ENCODE measurements at regions not wholly inside any gene's neighbourhood (a gene's known extent, or its start where the extent isn't known, plus 50 kb on each side); places are given as distances from the start of the nearest gene placed in this dataset.

GRCh38 chr12:14261861-14262260 is 103.6 kb upstream of the ATF7IP start:
- Histone ChIP-seq H3K36me3 (ENCODE audit: insufficient read depth, low read length, poor library complexity, severe bottlenecking) (no peaks in the 10 kb centered on the region), H3K4me3 (ENCODE audit: low read depth, low read length, poor library complexity, severe bottlenecking) (no peak overlapping the region), H3K4me1 (ENCODE audit: insufficient read depth, low read length, poor library complexity, severe bottlenecking) (peaks cover 40% of the 10 kb centered on the region), H3K27me3 (replicated peaks; ENCODE audit: insufficient read depth, low read depth, low read length, poor library complexity) (no peaks in the 10 kb centered on the region), H3K9me3 (ENCODE audit: low read depth, low read length, poor library complexity, severe bottlenecking) (peaks cover 15% of the 10 kb centered on the region), H3K27ac (ENCODE audit: low read depth, low read length, poor library complexity, severe bottlenecking) (peak overlapping the region; percentile 34)
- POLR2A ChIA-PET (ENCODE audit: low non-redundant PET), result no interaction called here
- DNase-seq (ENCODE audit: low spot score), result no peak
- intact Hi-C loops (cut with micrococcal nuclease; ENCODE audit: unreplicated experiment), result no loop called here
- BruUV-seq (replicated peaks), result no TSS peak
- CTCF ChIA-PET, result no interaction called here
- no peak for TF ChIP-seq EZH2 (IDR thresholded peaks at IDR 0.05; ENCODE audit: borderline replicate concordance, low read depth, low read length, poor library complexity, severe bottlenecking)
- TF ChIP-seq CTCF (conservative IDR thresholded peaks at IDR 0.05; ENCODE audit: low read depth, low read length), result no peak

DNA sequence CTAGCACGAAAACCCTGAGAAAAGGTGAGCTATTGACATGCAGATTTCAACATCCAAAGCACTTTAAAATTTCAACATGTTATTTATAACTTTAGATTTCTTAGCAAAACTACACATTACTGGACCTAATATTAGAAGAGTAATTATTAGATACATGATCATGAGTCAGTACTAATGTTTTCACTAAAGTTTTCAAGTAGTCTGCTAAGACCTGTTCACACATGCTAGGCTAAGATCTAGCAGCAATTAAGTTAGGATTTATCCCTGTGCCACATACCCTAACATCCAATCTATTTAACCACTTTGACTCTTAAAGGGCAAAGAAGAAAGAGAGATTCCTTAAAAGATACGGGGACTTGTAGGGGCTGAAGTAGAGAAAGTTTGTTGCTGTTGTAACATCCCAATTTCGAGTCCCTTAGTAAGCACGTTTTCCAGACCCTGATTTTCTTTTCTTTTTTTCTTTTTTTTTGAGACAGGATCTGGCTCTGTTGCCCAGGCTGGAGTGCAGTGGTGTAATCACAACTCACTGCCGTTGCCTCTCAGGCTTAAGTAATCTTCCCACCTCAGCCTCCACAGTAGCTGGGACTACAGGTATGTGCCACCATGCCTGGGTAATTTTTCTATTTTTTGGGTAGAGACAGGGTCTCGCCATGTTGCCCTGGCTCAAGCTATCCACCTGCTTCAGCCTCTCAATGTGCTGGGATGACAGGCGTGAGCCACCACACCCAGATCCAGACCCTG is 102.5 kb upstream of the ATF7IP start:
- Histone ChIP-seq H3K27ac (ENCODE audit: low read depth, low read length, poor library complexity, severe bottlenecking) (no peak overlapping the region), H3K36me3 (ENCODE audit: insufficient read depth, low read length, poor library complexity, severe bottlenecking) (no peaks in the 10 kb centered on the region), H3K4me3 (ENCODE audit: low read depth, low read length, poor library complexity, severe bottlenecking) (no peak overlapping the region), H3K27me3 (replicated peaks; ENCODE audit: insufficient read depth, low read depth, low read length, poor library complexity) (no peaks in the 10 kb centered on the region), H3K9me3 (ENCODE audit: low read depth, low read length, poor library complexity, severe bottlenecking) (peaks cover 15% of the 10 kb centered on the region), H3K4me1 (ENCODE audit: insufficient read depth, low read length, poor library complexity, severe bottlenecking) (peaks cover 42% of the 10 kb centered on the region)
- ChIA-PET POLR2A (ENCODE audit: low non-redundant PET) (no interaction called here), CTCF (no interaction called here)
- intact Hi-C loops (cut with micrococcal nuclease; ENCODE audit: unreplicated experiment), result no loop called here
- no TSS peak for BruUV-seq (replicated peaks)
- no peak for DNase-seq (ENCODE audit: low spot score)
- TF ChIP-seq EZH2 (IDR thresholded peaks at IDR 0.05; ENCODE audit: borderline replicate concordance, low read depth, low read length, poor library complexity, severe bottlenecking) (no peak), CTCF (conservative IDR thresholded peaks at IDR 0.05; ENCODE audit: low read depth, low read length) (no peak)

DNA sequence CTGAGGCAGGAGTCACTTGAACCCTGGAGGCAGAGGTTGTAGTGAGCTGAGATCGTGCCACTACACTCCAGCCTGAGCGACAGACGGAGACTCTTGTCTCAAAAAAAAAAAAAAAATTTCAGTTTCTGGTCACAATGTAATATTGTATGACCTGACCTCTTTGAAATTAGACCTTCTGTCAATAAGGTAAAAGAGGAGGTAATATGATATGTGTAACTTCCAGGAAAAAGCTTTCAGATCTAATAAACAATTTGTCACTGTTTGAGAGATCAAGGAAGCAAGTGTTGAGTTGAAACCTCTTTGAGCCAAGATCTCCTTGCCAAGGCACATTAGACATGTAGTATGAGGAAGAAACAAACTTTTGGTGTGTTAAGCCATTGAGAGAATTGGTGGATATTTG is 101.7 kb upstream of the ATF7IP start:
- ChIA-PET CTCF (no interaction called here), POLR2A (ENCODE audit: low non-redundant PET) (no interaction called here)
- no TSS peak for BruUV-seq (replicated peaks)
- Histone ChIP-seq H3K36me3 (ENCODE audit: insufficient read depth, low read length, poor library complexity, severe bottlenecking) (no peaks in the 10 kb centered on the region), H3K4me1 (ENCODE audit: insufficient read depth, low read length, poor library complexity, severe bottlenecking) (peaks cover 35% of the 10 kb centered on the region), H3K4me3 (ENCODE audit: low read depth, low read length, poor library complexity, severe bottlenecking) (no peak overlapping the region), H3K9me3 (ENCODE audit: low read depth, low read length, poor library complexity, severe bottlenecking) (peaks cover 13% of the 10 kb centered on the region), H3K27ac (ENCODE audit: low read depth, low read length, poor library complexity, severe bottlenecking) (no peak overlapping the region), H3K27me3 (replicated peaks; ENCODE audit: insufficient read depth, low read depth, low read length, poor library complexity) (no peaks in the 10 kb centered on the region)
- TF ChIP-seq CTCF (conservative IDR thresholded peaks at IDR 0.05; ENCODE audit: low read depth, low read length) (no peak), EZH2 (IDR thresholded peaks at IDR 0.05; ENCODE audit: borderline replicate concordance, low read depth, low read length, poor library complexity, severe bottlenecking) (no peak)
- DNase-seq (ENCODE audit: low spot score), result no peak
- intact Hi-C loops (cut with micrococcal nuclease; ENCODE audit: unreplicated experiment), result no loop called here

Measured in A673 (cell line).